Mesenchymal stem cell (in vitro differentiated cells and primary cell): ENCODE measurements at regions not wholly inside any gene's neighbourhood (a gene's known extent, or its start where the extent isn't known, plus 50 kb on each side); places are given as distances from the start of the nearest gene placed in this dataset.

Source experiments
- DNase-seq: peaks from one replicate; pipeline ENCODE4 v3.0.0-alpha.2; 2013
- H2AFZ ChIP-seq: one replicate; pipeline ENCODE4 v1.6.1; 2013; ENCODE audit warnings: low read depth, mild to moderate bottlenecking, control low read depth, inconsistent platforms, low read length, moderate library complexity
- H2AK5ac ChIP-seq: 2 replicates; pipeline ENCODE4 v1.6.1; 2013; ENCODE audit warnings: low read length, moderate library complexity, mild to moderate bottlenecking, inconsistent platforms; ENCODE audit not compliant: severe bottlenecking
- H2BK120ac ChIP-seq: one replicate; pipeline ENCODE4 v1.6.1; 2013; ENCODE audit warnings: low read depth, mild to moderate bottlenecking, inconsistent platforms, low read length, moderate library complexity
- H2BK12ac ChIP-seq, 2 experiments: one replicate each; pipeline ENCODE4 v1.6.1; 2013; ENCODE audit warnings: inconsistent platforms in 2 of 2, low read length in 2 of 2, mild to moderate bottlenecking in 2 of 2, moderate library complexity in 2 of 2, control low read depth in 1 of 2
- H2BK15ac ChIP-seq: one replicate; pipeline ENCODE4 v1.6.1; 2013; ENCODE audit warnings: mild to moderate bottlenecking, low read depth, inconsistent platforms; ENCODE audit not compliant: poor library complexity, severe bottlenecking
- H2BK5ac ChIP-seq: 2 replicates; pipeline ENCODE4 v1.6.1; 2013; ENCODE audit warnings: low read depth, mild to moderate bottlenecking, low read length, control low read depth, inconsistent platforms; ENCODE audit not compliant: poor library complexity, severe bottlenecking
- H3K14ac ChIP-seq, 2 experiments: one replicate each; pipeline ENCODE4 v1.6.1; 2013; ENCODE audit warnings: inconsistent platforms in 2 of 2, low read length in 2 of 2, control low read depth in 1 of 2, mild to moderate bottlenecking in 1 of 2, moderate library complexity in 1 of 2
- H3K18ac ChIP-seq, 2 experiments: one replicate each; pipeline ENCODE4 v1.6.1; 2013; ENCODE audit warnings: inconsistent platforms in 2 of 2, low read length in 2 of 2, control low read depth in 1 of 2, low read depth in 1 of 2, mild to moderate bottlenecking in 1 of 2
- H3K23ac ChIP-seq, 2 experiments: one replicate each; pipeline ENCODE4 v1.6.1; 2013; ENCODE audit warnings: inconsistent platforms in 2 of 2, low read length in 2 of 2, mild to moderate bottlenecking in 2 of 2, moderate library complexity in 2 of 2, control low read depth in 1 of 2
- H3K27ac ChIP-seq: 2 replicates; pipeline ENCODE4 v1.5.1; 2013; ENCODE audit warnings: mild to moderate bottlenecking, moderate library complexity, low read length, control low read depth, inconsistent platforms; ENCODE audit not compliant: poor library complexity, severe bottlenecking
- H3K27me3 ChIP-seq, 2 experiments: 2 replicates each; pipeline versions ENCODE4 v1.6.1 to v1.7.0; 2013; ENCODE audit warnings: low read length in 2 of 2, mild to moderate bottlenecking in 2 of 2, moderate library complexity in 2 of 2, control low read depth in 1 of 2, inconsistent platforms in 1 of 2; ENCODE audit not compliant: control insufficient read depth in 1 of 2, insufficient read depth in 1 of 2
- H3K36me3 ChIP-seq, 2 experiments: 2 replicates each; pipeline versions ENCODE4 v1.6.1 to v1.7.0; 2013; ENCODE audit warnings: low read length in 2 of 2, control low read depth in 1 of 2, inconsistent platforms in 1 of 2, low read depth in 1 of 2, mild to moderate bottlenecking in 1 of 2; ENCODE audit not compliant: insufficient read depth in 2 of 2, control insufficient read depth in 1 of 2
- H3K4ac ChIP-seq, 2 experiments: one replicate each; pipeline ENCODE4 v1.6.1; 2013; ENCODE audit warnings: inconsistent platforms in 2 of 2, low read length in 2 of 2, mild to moderate bottlenecking in 2 of 2, moderate library complexity in 2 of 2, control low read depth in 1 of 2, low read depth in 1 of 2
- H3K4me1 ChIP-seq: 2 replicates; pipeline ENCODE4 v1.6.1; 2013; ENCODE audit warnings: low read depth, low read length, control low read depth; ENCODE audit not compliant: control insufficient read depth, insufficient read depth
- H3K4me2 ChIP-seq: 2 replicates; pipeline ENCODE4 v1.6.1; 2013; ENCODE audit warnings: low read length, mild to moderate bottlenecking, inconsistent platforms; ENCODE audit not compliant: poor library complexity, severe bottlenecking
- H3K4me3 ChIP-seq, 2 experiments: 2 replicates each; pipeline versions ENCODE4 v1.5.1 to v1.7.0; 2013; ENCODE audit warnings: low read length in 2 of 2, mild to moderate bottlenecking in 2 of 2, control low read depth in 1 of 2, low read depth in 1 of 2; ENCODE audit not compliant: insufficient read depth in 1 of 2
- H3K79me1 ChIP-seq: replicated peaks from 2 replicates; pipeline ENCODE4 v1.6.1; 2013; ENCODE audit warnings: mild to moderate bottlenecking, control low read depth, low read length, inconsistent platforms; ENCODE audit not compliant: poor library complexity, severe bottlenecking
- H3K9ac ChIP-seq: 2 replicates; pipeline ENCODE4 v1.7.0; 2013; ENCODE audit warnings: mild to moderate bottlenecking, low read length, moderate library complexity
- H3K9me3 ChIP-seq: 2 replicates; pipeline ENCODE4 v1.7.0; 2013; ENCODE audit warnings: mild to moderate bottlenecking, low read length; ENCODE audit not compliant: control insufficient read depth
- H4K8ac ChIP-seq: one replicate; pipeline ENCODE4 v1.6.1; 2013; ENCODE audit warnings: inconsistent platforms, mild to moderate bottlenecking, low read length, moderate library complexity
- H4K91ac ChIP-seq: one replicate; pipeline ENCODE4 v1.6.1; 2013; ENCODE audit warnings: mild to moderate bottlenecking, low read length, inconsistent platforms
- WGBS: methylation state at CpG from one replicate; pipeline ENCODE4 v1.1.7; 2013; ENCODE audit warnings: mixed read lengths; 5-methylcytosine and 5-hydroxymethylcytosine counted together

DNA sequence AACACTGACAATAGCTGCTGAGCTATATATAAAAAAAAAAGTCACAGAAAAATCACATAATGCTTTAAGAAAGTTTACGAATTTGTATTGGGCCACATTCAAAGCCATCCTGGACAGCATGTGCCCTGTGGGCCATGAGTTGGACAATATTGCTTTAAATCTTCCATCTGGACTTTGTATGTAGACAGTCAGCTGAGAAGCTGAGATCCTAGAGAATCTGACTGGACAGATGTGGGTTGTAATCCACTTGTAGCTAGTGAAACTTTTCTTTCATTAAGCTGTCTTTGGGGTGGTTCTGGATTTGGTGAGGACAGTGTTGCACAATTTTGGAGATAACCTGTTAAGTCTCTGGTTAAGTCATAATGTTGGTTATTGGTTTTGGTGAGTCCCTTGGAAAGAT is 824.5 kb downstream of the CCSER2 start:
- Histone ChIP-seq H2BK5ac (no peak overlapping the region), H4K91ac (no peak overlapping the region), H3K9me3 (peaks cover 7% of the 10 kb centered on the region), H3K27me3 (no peaks in the 10 kb centered on the region), H3K23ac (no peak overlapping the region), H2AK5ac (no peak overlapping the region), H3K14ac (no peak overlapping the region), H4K8ac (no peak overlapping the region), H2AFZ (no peak overlapping the region), H2BK120ac (no peak overlapping the region), H3K79me1 (no peaks in the 10 kb centered on the region), H3K18ac (no peak overlapping the region), H3K9ac (no peak overlapping the region), H3K4me1 (no peaks in the 10 kb centered on the region), H3K4me3 (no peak overlapping the region), H3K36me3 (no peaks in the 10 kb centered on the region), H2BK12ac (no peak overlapping the region), H3K27ac (no peak overlapping the region), H2BK15ac (no peak overlapping the region), H3K4me2 (no peak overlapping the region), H3K4ac (no peak overlapping the region)
- DNase-seq, result no peak
- 79% methylated on average over 1 of the region's 1 CpG for WGBS

- Histone ChIP-seq H3K4ac (no peak overlapping the region), H3K4me3 (no peak overlapping the region), H2AFZ (no peak overlapping the region), H3K14ac (no peak overlapping the region), H2BK15ac (no peak overlapping the region), H3K18ac (no peak overlapping the region), H3K79me1 (no peaks in the 10 kb centered on the region), H4K8ac (no peak overlapping the region), H2BK5ac (no peak overlapping the region), H3K27me3 (no peaks in the 10 kb centered on the region), H3K27ac (no peak overlapping the region), H3K9me3 (peaks cover 8% of the 10 kb centered on the region), H2BK120ac (no peak overlapping the region), H2AK5ac (no peak overlapping the region), H3K9ac (no peak overlapping the region), H3K36me3 (no peaks in the 10 kb centered on the region), H3K4me2 (no peak overlapping the region), H3K23ac (no peak overlapping the region), H3K4me1 (no peaks in the 10 kb centered on the region), H2BK12ac (no peak overlapping the region), H4K91ac (no peak overlapping the region)
- WGBS, result no CpG with 5 or more reads among the region's 4 CpGs
- DNase-seq, result no peak
These were observed 828.8 kb downstream of the CCSER2 start for GRCh38 chr10:85157206-85157605.

GRCh38 chr10:85168243-85168642 is 839.9 kb downstream of the CCSER2 start:
- H2BK5ac ChIP-seq, result no peak overlapping the region
- H2AK5ac ChIP-seq, result no peak overlapping the region
- H3K9me3 ChIP-seq, result no peaks in the 10 kb centered on the region
- no peaks in the 10 kb centered on the region for H3K36me3 ChIP-seq
- H3K4me1 ChIP-seq, result no peaks in the 10 kb centered on the region
- H2BK15ac ChIP-seq, result no peak overlapping the region
- no peak overlapping the region for H3K4me2 ChIP-seq
- no peak overlapping the region for H3K4me3 ChIP-seq
- no peak overlapping the region for H3K23ac ChIP-seq
- H2BK12ac ChIP-seq, result no peak overlapping the region
- no peak overlapping the region for H4K8ac ChIP-seq
- no peak overlapping the region for H3K9ac ChIP-seq
- no peak overlapping the region for H2BK120ac ChIP-seq
- no peak overlapping the region for H2AFZ ChIP-seq
- DNase-seq, result no peak
- no peak overlapping the region for H3K27ac ChIP-seq
- WGBS, result 74% methylated on average over 4 of the region's 6 CpGs
- no peak overlapping the region for H4K91ac ChIP-seq
- H3K27me3 ChIP-seq, result no peaks in the 10 kb centered on the region
- no peaks in the 10 kb centered on the region for H3K79me1 ChIP-seq
- no peak overlapping the region for H3K18ac ChIP-seq
- no peak overlapping the region for H3K14ac ChIP-seq
- H3K4ac ChIP-seq, result no peak overlapping the region

GRCh38 chr10:85170026-85170425 is 841.6 kb downstream of the CCSER2 start:
- Histone ChIP-seq H3K4me1 (no peaks in the 10 kb centered on the region), H3K4ac (no peak overlapping the region), H4K8ac (no peak overlapping the region), H3K23ac (no peak overlapping the region), H3K4me2 (no peak overlapping the region), H4K91ac (no peak overlapping the region), H2BK5ac (no peak overlapping the region), H3K36me3 (no peaks in the 10 kb centered on the region), H3K9me3 (no peaks in the 10 kb centered on the region), H3K9ac (no peak overlapping the region), H2BK120ac (no peak overlapping the region), H3K79me1 (no peaks in the 10 kb centered on the region), H3K14ac (no peak overlapping the region), H2BK15ac (no peak overlapping the region), H3K27ac (no peak overlapping the region), H2AFZ (no peak overlapping the region), H3K4me3 (no peak overlapping the region), H3K27me3 (no peaks in the 10 kb centered on the region), H3K18ac (no peak overlapping the region), H2AK5ac (no peak overlapping the region), H2BK12ac (no peak overlapping the region)
- DNase-seq, result no peak
- 61% methylated on average over 1 of the region's 1 CpG for WGBS
